Stomach (tissue), 8 donors: ENCODE measurements at regions not wholly inside any gene's neighbourhood (a gene's known extent, or its start where the extent isn't known, plus 50 kb on each side); places are given as distances from the start of the nearest gene placed in this dataset.

Source experiments
- DNase-seq, 2 donors: peaks; one replicate each; pipeline versions ENCODE4 v3.0.0 to v3.0.0-alpha.2; 2013 to 2019
- H3K27ac ChIP-seq, 5 donors: fragments of 200-600 bp in 4 of 5; sonication (generic) in 4 of 5; one replicate each; pipeline ENCODE4 v1.5.1; 2013 to 2019; ENCODE audit warnings: mild to moderate bottlenecking in 1 of 5, moderate library complexity in 1 of 5
- H3K27me3 ChIP-seq, 3 donors: fragments of 200-600 bp; sonication (generic); one replicate each; pipeline ENCODE4 v1.5.1; 2017 to 2019; ENCODE audit warnings: mixed run types in 1 of 3
- H3K36me3 ChIP-seq, 4 donors: fragments of 200-600 bp; sonication (generic); 1 replicate in 3 of 4; 2 replicates in 1 of 4; pipeline ENCODE4 v1.5.1; 2016 to 2019
- H3K4me1 ChIP-seq, 4 donors: fragments of 200-600 bp; sonication (generic); one replicate each; pipeline ENCODE4 v1.5.1; 2016 to 2019
- H3K4me3 ChIP-seq, 4 donors: fragments of 200-600 bp; sonication (generic) in 3 of 4; one replicate each; pipeline ENCODE4 v1.5.1; 2016 to 2019; ENCODE audit warnings: mild to moderate bottlenecking in 1 of 4
- H3K9me3 ChIP-seq, 4 donors: fragments of 200-600 bp; sonication (generic); one replicate each; pipeline ENCODE4 v1.5.1; 2016 to 2019
- EP300 ChIP-seq: sonication (generic); formaldehyde crosslinking; IDR thresholded peaks from one replicate; pipeline ENCODE4 v1.6.1; 2017; ENCODE audit warnings: antibody characterized with exemption
- POLR2A ChIP-seq, 4 donors: fragments of 450-650 bp; IDR thresholded peaks; one replicate each; pipeline ENCODE4 v1.6.1; 2016; ENCODE audit warnings: antibody characterized with exemption in 4 of 4, control low read depth in 2 of 4, mild to moderate bottlenecking in 1 of 4, moderate library complexity in 1 of 4
- POLR2AphosphoS5 ChIP-seq, 3 donors: sonication (generic); formaldehyde crosslinking; IDR thresholded peaks; one replicate each; pipeline ENCODE4 v1.6.1; 2016; ENCODE audit warnings: antibody characterized with exemption in 3 of 3
- WGBS, 5 donors: extraction: QIAGEN DNeasy Blood & Tissue Kit in 3 of 5; methylation state at CpG; one replicate each; pipeline versions ENCODE4 v1.1.5 to v1.1.7; 2013 to 2018; 5-methylcytosine and 5-hydroxymethylcytosine counted together
- intact Hi-C: fragments of 100-400 bp; cut with DNase I; formaldehyde crosslinking; loops from one replicate; pipeline ENCODE4 v1.15.1; 2023; ENCODE audit warnings: low total_unique reads
- TF ChIP-seq, protein P1 (sequence below), 7 experiments: fragments of 450-650 bp in 4 of 7; fragments of 200-600 bp in 3 of 7; sonication (generic) in 3 of 7; IDR thresholded peaks; one replicate each; pipeline ENCODE4 v1.5.1; 2016 to 2019; ENCODE audit warnings: antibody characterized with exemption in 7 of 7, control low read depth in 2 of 7, mild to moderate bottlenecking in 1 of 7
- donor health status: healthy with polysubstance abuse.
- donor health status: Bipolar disorder and iron deficiency.
- donor health status: healthy.

DNA sequence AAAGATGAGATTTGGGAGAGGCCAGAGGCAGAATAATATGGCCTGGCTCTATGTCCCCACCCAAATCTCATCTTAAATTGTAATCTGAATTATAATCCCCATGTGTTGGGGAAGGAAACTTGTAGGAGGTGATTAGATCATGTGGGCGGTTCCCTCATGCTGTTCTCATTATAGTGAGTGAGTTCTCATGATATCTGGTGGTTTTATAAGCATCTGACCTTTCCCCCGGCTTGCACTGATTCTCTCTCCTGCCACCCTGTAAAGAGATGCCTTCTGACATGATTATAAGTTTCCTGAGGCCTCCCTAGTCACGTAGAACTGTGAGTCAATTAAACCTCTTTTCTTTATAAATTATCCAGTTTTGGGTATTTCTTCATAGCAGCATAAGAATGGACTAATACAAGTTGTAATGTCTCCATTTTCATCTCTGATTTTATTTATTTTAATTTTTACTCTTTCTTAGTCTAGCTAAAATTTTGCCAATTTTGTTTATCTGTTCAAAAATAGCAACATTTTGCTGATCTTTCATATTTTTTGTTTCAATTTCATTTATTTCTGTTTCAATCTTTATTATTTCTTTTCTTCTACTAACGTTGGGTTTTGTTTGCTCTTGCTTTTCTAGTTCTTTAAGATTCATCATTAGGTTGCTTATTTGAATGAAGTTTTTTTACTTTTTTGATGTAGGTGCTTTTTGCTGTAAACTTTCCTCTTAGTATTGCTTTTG, 67.0 kb upstream of the ZRANB2 start:
- 78 to 86% (median 81%) methylated on average over 4 of the region's 4 CpGs for WGBS, 5 donors
- intact Hi-C loops = no loop called here
- no peak for DNase-seq
- Histone ChIP-seq H3K36me3 (no peaks in the 10 kb centered on the region), H3K27ac (no peak overlapping the region), H3K4me3 (no peak overlapping the region), H3K27me3 (no peaks in the 10 kb centered on the region), H3K4me1 (no peaks in the 10 kb centered on the region), H3K9me3 (peaks cover 0 to 13% (median 6%) of the 10 kb centered on the region in 4 donors)
- TF ChIP-seq EP300 (no peak), POLR2A (IDR thresholded peaks at IDR 0.05) (no peak), POLR2AphosphoS5 (IDR thresholded peaks at IDR 0.05) (no peak)
- TF ChIP-seq, protein P1, sequence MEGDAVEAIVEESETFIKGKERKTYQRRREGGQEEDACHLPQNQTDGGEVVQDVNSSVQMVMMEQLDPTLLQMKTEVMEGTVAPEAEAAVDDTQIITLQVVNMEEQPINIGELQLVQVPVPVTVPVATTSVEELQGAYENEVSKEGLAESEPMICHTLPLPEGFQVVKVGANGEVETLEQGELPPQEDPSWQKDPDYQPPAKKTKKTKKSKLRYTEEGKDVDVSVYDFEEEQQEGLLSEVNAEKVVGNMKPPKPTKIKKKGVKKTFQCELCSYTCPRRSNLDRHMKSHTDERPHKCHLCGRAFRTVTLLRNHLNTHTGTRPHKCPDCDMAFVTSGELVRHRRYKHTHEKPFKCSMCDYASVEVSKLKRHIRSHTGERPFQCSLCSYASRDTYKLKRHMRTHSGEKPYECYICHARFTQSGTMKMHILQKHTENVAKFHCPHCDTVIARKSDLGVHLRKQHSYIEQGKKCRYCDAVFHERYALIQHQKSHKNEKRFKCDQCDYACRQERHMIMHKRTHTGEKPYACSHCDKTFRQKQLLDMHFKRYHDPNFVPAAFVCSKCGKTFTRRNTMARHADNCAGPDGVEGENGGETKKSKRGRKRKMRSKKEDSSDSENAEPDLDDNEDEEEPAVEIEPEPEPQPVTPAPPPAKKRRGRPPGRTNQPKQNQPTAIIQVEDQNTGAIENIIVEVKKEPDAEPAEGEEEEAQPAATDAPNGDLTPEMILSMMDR (IDR thresholded peaks at IDR 0.05) = no peak

DNA sequence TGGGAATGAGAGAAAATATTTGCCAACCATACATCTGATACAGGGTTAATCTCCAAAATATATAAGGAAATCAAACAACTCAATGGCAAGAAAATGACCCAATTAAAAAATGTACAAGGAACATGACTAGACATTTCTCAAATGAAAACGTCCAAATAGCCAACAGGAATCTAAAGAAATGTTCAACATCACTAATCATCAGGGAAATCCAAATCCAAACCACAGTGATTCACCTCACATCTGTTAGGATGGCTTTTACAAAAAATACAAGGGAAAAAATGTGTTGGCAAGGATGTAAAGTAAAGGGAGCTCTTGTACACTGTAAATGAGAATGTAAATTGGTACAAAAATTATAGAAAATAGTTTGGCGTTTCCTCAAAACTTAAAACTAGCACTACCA, 54.7 kb upstream of the ZRANB2 start:
- Histone ChIP-seq H3K27me3 (no peaks in the 10 kb centered on the region), H3K4me1 (no peaks in the 10 kb centered on the region), H3K27ac (no peak overlapping the region), H3K9me3 (peaks cover 0 to 48% (median 32%) of the 10 kb centered on the region in 4 donors), H3K4me3 (no peak overlapping the region), H3K36me3 (no peaks in the 10 kb centered on the region)
- intact Hi-C loops = no loop called here
- DNase-seq = no peak
- WGBS, 5 donors = 65 to 76% (median 72%) methylated on average over 2 of the region's 2 CpGs
- TF ChIP-seq POLR2AphosphoS5 (IDR thresholded peaks at IDR 0.05) = no peak
- TF ChIP-seq, protein P1 (IDR thresholded peaks at IDR 0.05) = no peak
- TF ChIP-seq EP300 = no peak
- no peak for TF ChIP-seq POLR2A (IDR thresholded peaks at IDR 0.05)
